GM18867 (cell line): ENCODE measurements at regions not wholly inside any gene's neighbourhood (a gene's known extent, or its start where the extent isn't known, plus 50 kb on each side); places are given as distances from the start of the nearest gene placed in this dataset.
"Not testable (repeated sequence)": the region's sequence is repeated elsewhere in the genome, so short reads cannot be mapped to it uniquely, and the experiment has no call there.

Experiments
- ATAC-seq: cut with Tn5 transposase; IDR thresholded peaks from one replicate; pipeline ENCODE4 v1.9.1; 2021; ENCODE audit warnings: mild to moderate bottlenecking, moderate library complexity; ENCODE audit not compliant: unreplicated experiment

GRCh38 chr2:114018464-114018863, 128.6 kb downstream of the ACTR3 start:
- not testable (repeated sequence) for ATAC-seq

DNA sequence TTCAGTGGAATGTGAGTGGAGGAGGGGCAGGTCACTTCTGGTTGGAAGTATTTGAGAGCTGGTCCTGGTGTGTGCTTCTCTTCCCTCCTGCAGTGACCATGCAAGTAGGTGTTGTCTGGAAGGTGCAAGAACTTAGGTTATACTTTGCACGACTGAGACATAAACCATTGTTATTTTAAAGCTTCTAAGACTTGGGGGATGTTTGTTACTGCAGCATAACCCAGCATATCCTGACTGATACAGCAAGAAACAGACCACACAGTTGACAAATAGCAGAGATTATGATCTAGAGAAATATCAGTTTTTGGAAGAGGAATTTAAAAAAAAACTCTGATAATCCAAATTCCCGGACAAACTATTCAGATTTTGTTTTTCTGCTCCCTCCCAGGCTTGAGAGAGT, 130.8 kb downstream of the ACTR3 start:
- no peak for ATAC-seq

DNA sequence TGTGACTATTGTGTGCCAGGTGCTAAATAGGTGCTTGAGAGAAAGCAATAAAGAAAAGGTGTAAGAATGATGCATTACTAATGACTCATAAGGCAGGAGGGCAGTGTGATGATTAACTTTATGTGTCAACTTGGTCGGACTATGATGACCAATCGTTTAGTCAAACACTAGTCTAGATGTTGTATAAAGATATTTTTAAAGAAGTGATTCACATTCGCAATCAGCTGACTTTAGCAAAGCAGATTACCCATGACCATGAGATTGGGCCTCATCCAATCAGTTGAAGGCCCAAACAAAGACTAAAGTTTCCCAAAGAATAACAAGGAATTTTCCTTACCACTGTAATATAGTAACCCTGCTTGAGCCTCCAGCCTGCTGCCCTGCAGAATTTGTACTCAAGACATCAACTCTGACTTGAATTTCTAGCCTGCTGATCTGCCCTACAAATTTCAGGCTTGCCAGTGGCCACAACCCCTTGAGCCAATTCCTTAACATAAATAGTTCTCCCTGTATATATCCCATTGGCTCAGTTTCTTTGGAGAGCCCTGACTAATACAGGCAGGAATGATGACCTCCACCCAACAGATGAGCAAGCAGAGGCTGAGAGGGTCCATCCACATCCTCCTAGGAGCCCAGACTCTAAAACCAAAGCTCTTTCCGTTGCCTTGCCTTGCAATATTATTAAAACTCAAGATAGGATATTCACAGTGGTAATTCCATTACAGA, 132.6 kb downstream of the ACTR3 start:
- ATAC-seq: no peak

DNA sequence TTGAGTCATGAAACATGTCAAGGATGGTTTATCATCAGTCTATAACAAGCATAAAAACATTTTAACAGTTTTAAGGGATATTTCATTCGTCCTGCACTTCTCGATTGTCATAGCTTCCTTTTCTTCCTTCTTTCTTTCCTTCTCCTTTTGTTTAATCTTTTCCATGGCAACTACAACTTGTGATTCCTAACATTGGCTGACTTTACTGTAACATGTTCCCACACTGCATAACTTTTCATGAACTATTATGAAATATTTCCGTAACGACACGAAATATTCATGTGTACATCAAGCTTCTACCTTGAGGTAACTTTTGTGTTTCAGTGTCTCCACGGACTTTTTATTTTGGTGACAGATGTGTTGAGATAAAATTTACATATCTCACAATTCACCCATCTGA, 134.4 kb downstream of the ACTR3 start:
- ATAC-seq: no peak

DNA sequence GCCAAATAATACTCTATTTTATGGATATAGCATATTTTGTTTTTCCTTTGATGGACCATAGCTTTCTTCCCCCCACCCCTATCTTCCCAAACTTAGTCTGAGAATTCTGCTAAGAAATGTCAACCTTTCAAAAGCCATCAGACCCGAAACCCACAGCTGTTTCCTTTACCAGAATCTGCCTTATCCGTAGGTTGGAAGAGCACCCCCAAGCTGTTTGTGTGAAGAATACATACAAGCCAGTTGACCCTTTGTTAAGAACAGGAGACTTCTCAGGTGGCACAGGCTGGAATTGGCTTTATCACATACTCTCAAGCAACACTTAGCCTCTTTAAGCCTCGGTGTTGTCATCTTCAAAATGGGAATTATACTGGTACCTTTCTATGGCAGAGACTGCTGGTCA, 135.1 kb downstream of the ACTR3 start:
- ATAC-seq: no peak

GRCh38 chr2:114027437-114027836, 137.5 kb downstream of the ACTR3 start:
- no peak for ATAC-seq

- no peak for ATAC-seq
These were observed 142.0 kb downstream of the ACTR3 start for GRCh38 chr2:114031605-114032505.

DNA sequence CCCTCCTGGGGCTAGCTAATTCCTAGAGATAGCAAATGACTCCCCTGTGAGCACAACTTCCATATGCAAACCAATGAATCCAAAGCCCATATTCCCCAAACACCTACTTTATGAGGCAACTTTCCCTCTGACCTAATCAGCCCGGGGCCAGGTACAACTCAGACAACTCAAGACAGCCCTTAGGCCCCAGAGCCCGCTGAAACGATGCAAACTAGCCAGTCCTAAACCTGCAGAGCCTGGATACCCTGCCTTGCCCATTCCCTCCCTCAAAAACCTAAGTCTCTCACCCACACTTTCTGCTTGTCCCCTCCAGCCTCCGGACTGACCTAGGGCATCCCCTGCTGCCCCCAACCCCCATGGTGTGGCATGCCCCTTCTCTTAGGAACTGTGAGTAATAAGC, 142.8 kb downstream of the ACTR3 start:
- ATAC-seq: no peak

DNA sequence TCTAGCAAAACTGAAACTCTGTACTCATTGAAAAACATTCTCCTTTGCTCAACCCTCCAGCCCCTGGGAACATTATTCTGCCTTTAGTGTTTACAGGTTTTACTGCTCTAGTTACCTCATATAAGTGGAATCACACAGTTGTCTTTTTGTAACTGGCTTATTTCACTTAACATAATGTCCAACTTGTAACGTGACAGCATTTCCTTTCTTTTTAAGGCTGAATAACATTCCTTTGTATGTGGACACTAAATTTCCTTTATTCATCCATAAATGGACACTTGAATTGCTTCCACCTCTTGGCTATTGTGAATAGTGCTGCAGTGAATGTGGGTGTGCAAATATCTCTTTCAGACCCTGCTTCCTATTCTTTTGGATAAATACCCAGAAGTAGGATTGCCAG, 144.9 kb downstream of the ACTR3 start:
- ATAC-seq: no peak

DNA sequence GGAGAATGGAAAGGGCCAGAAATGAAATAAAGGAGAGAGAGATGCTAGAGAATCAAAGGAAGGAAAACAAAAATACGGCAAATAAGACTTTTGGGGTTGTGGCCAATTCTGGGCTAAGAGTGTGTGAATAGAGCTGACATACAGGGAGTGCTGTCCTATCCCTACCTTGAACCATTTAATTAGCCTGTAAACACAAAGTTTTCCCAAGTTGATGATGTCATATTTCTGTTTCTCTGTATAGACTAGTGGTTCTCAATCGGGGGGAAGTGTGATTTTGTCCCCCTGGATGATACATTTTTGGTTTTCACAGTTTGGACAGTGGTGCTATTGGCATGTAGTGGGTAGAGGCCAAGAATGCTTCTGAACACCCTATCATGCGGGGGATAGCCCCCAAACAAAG, 148.8 kb downstream of the ACTR3 start:
- ATAC-seq: no peak

DNA sequence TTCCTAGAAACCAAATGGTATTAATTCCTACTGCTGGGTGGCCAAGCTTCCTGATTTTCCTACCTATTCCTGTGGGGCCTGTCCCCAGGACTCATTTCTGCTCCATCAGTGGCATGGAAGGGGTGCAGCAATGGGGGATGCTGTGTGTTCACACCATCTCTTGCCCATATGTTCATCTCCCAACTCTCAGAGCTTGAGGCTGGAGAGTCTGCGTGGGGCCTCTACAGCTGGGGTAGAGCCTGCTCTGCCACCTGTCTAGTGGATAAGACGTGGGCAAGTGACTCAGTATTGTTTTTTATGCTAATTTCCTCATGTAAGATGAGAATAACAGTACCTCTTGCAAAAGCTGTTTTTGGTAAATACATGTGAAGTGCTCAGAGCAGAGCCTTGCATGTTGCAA, 149.8 kb downstream of the ACTR3 start:
- no peak for ATAC-seq

- ATAC-seq: no peak
These were observed 150.9 kb downstream of the ACTR3 start for GRCh38 chr2:114040826-114041225.

DNA sequence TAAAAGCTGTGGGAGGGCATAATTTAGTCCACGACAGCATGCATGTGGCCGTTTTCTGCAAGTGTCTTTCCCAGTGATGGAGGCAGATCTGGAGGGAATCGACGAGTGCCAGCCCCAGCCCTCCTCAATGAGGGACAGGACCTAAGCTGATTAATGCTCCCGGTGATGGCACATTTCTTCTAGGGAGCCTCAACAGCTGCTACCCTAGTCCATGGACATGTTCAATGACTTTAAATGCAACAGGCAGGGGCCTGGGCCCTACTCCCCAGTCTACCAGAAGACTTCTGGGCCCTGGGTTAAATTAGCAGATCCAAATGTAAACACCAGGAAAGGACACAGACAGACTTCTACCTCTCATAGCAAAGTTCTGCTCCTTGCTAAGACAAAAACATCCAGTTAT, 155.1 kb downstream of the ACTR3 start:
- no peak for ATAC-seq

DNA sequence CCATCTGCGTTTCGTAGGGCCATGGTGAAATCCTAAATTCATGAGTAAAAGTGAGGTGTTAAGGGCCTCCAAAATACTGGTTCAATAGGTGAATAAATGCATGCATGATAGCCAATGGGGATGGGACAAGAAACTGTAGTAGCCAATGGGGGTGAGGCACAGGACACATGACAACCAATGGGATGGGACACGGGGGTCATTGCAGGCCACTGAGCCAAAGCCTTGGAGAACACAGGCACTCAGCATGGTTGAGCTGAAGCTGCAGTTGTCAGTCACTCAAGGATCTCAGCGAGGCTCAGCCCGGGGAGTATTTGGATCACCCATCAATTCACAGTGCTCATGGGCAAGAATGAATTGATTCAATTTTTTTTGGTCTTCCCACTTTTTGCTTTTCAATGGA, 156.5 kb downstream of the ACTR3 start:
- no peak for ATAC-seq

GRCh38 chr2:114046866-114047435, 157.1 kb downstream of the ACTR3 start:
- no peak for ATAC-seq

DNA sequence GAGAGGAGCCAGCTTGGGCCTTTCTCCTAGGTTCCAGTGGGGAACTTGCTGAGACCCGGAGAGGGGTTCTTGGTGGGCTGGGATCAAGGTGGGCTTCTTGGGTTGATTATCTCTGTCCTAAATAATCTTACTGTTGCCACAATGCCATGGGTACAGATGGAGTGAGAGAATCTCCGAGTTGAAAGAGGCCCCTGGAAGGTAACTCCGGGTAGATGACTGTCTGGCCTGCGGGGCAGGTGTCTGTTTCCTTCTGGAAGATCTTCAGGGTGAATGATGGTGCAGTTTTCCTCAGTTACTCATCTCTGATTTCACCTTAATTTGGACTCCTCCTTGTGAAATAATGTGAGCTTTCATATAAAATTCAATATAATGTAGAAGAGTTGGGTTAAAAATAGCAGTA, 159.4 kb downstream of the ACTR3 start:
- no peak for ATAC-seq

GRCh38 chr2:114049826-114050225, 159.9 kb downstream of the ACTR3 start:
- ATAC-seq: no peak

- no peak for ATAC-seq
These were observed 166.6 kb downstream of the ACTR3 start for GRCh38 chr2:114056294-114057143.

DNA sequence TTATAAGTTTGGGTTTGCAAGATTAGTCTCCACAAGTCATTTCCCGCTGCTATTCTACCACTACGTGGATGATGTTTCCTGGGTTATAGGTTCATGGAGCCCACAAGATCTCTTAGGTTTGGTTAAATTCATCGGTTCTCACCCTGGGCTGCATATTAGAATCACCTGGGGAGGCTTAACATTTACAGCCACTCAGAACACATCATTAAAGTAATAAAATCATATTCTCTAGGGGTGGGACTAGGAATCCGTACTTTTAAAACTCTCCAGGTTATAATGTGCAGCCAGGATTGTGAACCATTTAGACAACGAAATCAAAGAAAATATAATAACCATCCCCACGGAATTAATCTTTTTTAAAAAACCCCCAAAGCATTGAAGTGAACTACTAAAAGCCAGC, 167.7 kb downstream of the ACTR3 start:
- no peak for ATAC-seq

GRCh38 chr2:114061566-114062098, 171.7 kb downstream of the ACTR3 start:
- no peak for ATAC-seq

DNA sequence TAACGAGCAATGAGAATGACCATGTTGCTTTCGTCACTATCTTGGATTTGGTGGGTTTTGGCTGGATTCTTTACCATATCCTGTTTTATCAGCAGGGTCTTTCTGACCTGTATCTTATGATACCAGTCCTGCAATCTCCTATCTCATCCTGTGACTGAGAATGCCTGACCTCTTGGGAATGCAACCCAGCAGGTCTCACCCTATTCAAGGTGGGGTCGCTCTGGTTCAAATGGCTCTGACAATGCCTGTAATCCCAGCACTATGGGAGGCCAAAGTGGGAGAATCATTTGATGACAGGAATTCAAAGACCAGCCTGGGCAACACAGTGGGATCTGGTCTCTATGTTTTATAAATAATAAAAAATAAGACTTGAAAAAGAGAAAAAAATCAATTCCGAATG, 173.5 kb downstream of the ACTR3 start:
- ATAC-seq: no peak
